GM12891 (cell line): ENCODE measurements at regions not wholly inside any gene's neighbourhood (a gene's known extent, or its start where the extent isn't known, plus 50 kb on each side); places are given as distances from the start of the nearest gene placed in this dataset.

Source experiments
- DNase-seq: peaks from one replicate; pipeline ENCODE4 v3.0.0; 2011; ENCODE audit warnings: low spot score; ENCODE audit not compliant: insufficient read length
- FAIRE-seq: peaks from 2 replicates; lab custom pipeline; 2011; peaks lifted over from hg19 to GRCh38; lab: Jason Lieb, UNC
- PAX5 ChIP-seq: IDR thresholded peaks from 2 replicates; pipeline ENCODE4 v1.6.1; 2011; ENCODE audit warnings: low read length, moderate library complexity, mild to moderate bottlenecking; ENCODE audit not compliant: insufficient read depth, severe bottlenecking
- POLR2A ChIP-seq: IDR thresholded peaks from 2 replicates; pipeline ENCODE4 v1.6.1; 2011; ENCODE audit warnings: low read depth, low read length, control low read depth
- POLR2AphosphoS5 ChIP-seq: IDR thresholded peaks from 2 replicates; pipeline ENCODE4 v1.6.1; 2011; ENCODE audit warnings: low read depth, low read length, control low read depth
- POU2F2 ChIP-seq: IDR thresholded peaks from 2 replicates; pipeline ENCODE4 v1.6.1; 2011; ENCODE audit warnings: low read depth, mild to moderate bottlenecking, control low read depth, low read length, moderate library complexity
- SPI1 ChIP-seq: IDR thresholded peaks from 2 replicates; pipeline ENCODE4 v1.6.1; 2011; ENCODE audit warnings: low read depth, low read length, control low read depth
- TAF1 ChIP-seq: IDR thresholded peaks from 2 replicates; pipeline ENCODE4 v1.6.1; 2011; ENCODE audit warnings: low read depth, low read length, control low read depth

DNA sequence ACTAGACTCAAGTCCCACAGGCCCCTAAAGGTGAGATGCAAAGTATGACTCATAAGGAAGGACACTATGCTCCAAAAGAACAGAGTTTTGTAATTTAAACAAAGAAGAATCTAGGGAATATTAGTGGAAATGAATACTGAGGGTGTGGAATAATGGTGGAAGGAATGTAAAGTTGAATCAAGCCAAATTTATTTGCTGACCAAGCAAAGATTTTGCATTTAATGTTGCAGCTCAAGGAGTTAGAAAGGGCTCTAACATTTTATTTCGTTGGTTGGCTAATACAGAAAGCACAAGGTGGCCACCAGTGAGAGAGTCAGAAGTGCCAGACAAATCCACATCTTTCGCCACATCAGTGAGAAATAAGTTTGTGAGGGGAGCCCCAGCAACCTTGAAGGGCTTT is 550.3 kb downstream of the FOXG1 start:
- FAIRE-seq (no peak), DNase-seq (no peak)
- no peak for TF ChIP-seq SPI1

DNA sequence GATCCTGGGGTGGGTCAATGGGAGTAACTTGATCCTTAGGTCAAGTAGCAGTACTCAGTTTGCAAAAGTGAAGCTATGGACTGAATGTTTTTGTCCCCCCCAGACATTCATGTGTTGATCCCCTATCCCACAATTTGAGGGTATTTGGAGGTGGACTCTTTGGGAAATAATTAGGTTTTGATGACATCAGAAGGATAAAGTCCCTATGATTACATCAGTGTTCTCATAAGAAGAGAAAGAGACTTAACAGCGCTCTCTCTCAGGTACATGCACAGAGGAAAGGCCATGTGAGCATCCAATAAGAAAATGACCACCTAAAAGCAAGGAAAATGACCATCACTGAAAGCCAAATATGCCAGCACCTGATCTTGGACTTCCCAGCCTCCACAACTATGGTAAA is 550.8 kb downstream of the FOXG1 start:
- TF ChIP-seq POLR2AphosphoS5 (no peak), TAF1 (no peak), PAX5 (no peak), POLR2A (no peak), POU2F2 (no peak), SPI1 (no peak)
- FAIRE-seq (no peak), DNase-seq (no peak)

DNA sequence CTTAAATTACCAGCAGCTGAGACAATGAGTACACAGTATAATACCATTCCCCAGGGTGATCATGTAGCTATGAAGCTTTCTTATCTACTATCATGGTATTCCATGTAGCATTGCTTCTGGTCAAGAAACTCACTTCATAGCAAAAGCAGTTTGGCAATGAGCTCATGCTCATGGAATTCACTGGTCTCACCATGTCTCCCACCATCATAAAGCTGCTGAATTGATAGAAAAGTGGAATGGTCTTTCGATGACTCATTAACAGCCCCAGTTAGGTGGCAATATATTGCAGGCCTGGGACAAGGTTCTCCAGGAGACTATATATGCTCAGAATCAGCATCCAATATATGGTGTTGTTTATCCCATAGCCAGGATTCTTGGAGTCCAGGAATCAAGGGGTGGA is 553.7 kb downstream of the FOXG1 start:
- DNase-seq (no peak), FAIRE-seq (no peak)
- TF ChIP-seq POU2F2, result no peak
- TF ChIP-seq PAX5, result no peak
- no peak for TF ChIP-seq POLR2A
- TF ChIP-seq SPI1, result no peak
- no peak for TF ChIP-seq POLR2AphosphoS5
- TF ChIP-seq TAF1, result no peak

DNA sequence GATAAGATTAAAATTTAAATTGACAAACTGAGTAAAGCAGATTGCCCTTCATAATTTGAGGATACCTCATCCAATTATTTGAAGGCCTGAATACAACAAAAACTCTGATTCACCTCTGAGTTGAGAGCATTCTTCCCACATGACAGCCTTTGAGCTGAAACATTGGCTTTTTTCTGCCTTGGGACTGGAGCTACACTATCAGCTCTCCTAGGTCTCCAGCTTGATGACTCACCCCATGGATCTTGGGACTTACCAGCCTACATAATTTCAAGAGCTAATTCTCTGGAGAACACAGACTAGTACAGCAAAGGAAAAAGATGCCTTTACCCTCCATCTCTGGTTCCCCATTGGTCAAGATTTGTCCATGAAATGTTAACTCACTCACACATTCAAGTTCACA is 555.1 kb downstream of the FOXG1 start:
- DNase-seq (no peak), FAIRE-seq (no peak)
- TF ChIP-seq POLR2A (no peak), PAX5 (no peak), POLR2AphosphoS5 (no peak), SPI1 (no peak), TAF1 (no peak), POU2F2 (no peak)

DNA sequence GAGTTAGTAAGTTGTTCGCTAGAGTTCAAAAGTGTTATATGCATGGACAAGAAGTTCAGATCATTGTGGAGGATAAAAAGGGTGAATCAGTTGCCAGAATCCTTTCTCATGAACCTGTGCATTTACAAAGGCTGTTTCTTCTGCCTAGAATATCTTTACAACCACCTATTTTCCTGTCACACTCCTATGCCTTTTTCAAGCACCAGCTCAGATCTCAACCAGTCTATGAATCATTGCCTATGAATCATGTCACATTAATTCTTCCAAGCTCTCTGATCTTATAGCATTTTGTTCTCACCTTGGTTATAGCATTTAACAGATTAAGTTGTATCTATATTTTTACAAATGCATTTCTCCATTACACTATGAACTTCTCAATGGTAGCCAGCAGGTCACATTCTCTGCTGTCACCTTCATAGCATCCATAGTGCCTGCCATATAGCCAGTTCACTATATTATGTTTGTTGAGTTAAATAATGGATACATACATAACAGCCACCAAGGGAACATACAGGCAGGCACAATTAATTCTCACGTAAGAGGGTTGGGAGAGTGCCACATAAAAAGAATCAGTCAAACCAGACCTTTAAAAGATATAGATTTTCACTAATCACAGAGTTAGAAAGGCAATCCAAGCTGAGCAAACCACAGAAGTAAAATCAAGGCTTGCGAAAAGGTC is 573.0 kb downstream of the FOXG1 start:
- no peak for TF ChIP-seq POLR2A
- no peak for TF ChIP-seq SPI1
- TF ChIP-seq POU2F2, result no peak
- no peak for TF ChIP-seq TAF1
- no peak for TF ChIP-seq PAX5
- no peak for TF ChIP-seq POLR2AphosphoS5
- DNase-seq (no peak), FAIRE-seq (no peak)

DNA sequence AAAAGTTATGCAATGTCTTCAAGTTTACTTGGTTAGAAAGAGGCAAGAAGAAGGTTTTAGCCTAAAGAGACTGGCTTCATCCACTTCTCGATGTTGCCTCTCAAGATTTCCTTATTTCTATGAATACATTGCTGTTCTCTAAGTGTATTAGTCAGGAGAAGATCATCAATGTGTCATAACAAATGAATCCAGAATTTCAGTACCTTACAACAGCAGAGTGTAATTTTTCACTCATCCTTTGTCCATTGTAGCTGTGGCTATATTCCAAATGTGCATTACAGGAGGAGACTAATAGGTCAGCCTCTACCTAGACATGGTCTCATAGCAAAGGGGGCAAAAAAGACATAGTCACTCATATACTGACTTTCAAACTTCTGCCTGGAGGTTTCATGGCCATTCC is 579.1 kb downstream of the PRKD1 start:
- TF ChIP-seq POLR2AphosphoS5, result no peak
- no peak for TF ChIP-seq TAF1
- no peak for TF ChIP-seq POU2F2
- no peak for TF ChIP-seq PAX5
- DNase-seq, result no peak
- no peak for FAIRE-seq

DNA sequence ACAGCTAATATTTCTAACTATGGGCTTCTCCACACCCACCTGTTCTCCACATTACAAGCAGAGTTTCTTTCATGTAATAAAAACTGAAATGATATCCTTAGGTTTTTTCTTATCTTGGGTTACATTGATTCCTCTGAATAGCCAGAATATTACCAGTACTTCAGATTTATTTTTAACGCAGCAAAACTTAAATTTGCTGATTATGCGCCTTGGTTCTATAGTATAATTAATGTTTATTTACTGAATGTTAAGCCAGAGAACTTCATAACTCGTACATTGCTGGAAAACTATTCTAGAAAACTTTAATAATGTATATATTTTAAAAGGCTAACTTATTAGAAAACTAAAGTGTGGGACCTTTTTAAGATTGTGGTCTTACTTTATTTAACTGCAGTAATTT is 577.2 kb downstream of the PRKD1 start:
- DNase-seq (no peak), FAIRE-seq (no peak)
- TF ChIP-seq TAF1 (no peak), SPI1 (no peak), PAX5 (no peak), POLR2AphosphoS5 (no peak)

DNA sequence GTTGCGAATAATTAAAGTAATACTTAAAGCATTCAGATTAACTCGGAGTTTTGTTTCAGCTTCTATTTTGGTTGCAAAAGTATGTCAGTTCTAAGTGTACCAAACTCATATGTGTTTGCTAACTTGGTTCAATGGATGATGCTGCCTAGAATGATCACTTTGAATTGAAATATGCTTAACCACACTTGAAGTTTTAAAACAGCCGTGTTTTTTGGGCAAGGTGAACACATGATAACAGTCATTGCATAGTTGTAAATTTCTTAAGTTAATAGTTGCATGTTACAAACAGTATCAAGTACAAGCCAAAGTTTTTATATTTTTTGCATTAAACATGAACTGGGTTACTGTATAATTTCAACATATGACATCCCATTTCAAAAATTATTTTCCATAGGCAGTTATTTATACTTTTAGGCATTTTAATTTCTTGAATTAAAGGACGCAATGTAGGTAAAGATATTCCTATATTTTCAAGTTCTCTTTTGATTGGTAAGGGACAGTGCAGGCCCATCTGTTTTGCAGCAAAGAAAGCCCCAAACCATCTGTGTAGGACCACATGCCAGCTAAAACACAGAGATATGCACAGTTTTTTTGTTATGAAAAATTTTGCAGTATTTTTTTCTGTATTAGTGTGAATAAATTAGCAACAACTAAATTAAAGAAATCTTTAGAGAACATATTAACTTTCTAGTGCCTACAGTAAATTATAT is 575.5 kb downstream of the PRKD1 start:
- TF ChIP-seq PAX5, result no peak
- no peak for TF ChIP-seq POLR2A
- no peak for TF ChIP-seq POU2F2
- TF ChIP-seq SPI1, result no peak
- TF ChIP-seq POLR2AphosphoS5, result no peak
- TF ChIP-seq TAF1, result no peak
- DNase-seq (no peak), FAIRE-seq (no peak)

DNA sequence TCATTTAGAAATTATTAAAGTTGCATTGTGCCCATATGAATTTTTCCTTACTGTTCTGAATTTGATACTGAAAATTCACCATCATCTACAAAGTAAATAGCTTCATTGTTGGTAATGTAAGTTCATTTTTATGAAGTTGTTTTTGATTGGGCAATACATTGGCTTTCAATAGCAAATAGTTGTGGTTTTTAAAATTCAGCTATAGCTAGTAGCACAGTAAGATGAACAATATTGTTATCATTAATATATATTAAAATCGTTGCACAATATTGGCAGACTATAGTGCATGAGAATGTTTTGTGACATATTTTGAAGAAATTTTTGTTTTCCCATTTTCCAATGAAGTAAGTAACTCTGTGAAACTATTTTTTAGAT is 575.0 kb downstream of the PRKD1 start:
- TF ChIP-seq TAF1, result no peak
- TF ChIP-seq POU2F2, result no peak
- no peak for TF ChIP-seq PAX5
- no peak for TF ChIP-seq SPI1
- no peak for TF ChIP-seq POLR2AphosphoS5
- TF ChIP-seq POLR2A, result no peak
- no peak for FAIRE-seq
- DNase-seq, result no peak

DNA sequence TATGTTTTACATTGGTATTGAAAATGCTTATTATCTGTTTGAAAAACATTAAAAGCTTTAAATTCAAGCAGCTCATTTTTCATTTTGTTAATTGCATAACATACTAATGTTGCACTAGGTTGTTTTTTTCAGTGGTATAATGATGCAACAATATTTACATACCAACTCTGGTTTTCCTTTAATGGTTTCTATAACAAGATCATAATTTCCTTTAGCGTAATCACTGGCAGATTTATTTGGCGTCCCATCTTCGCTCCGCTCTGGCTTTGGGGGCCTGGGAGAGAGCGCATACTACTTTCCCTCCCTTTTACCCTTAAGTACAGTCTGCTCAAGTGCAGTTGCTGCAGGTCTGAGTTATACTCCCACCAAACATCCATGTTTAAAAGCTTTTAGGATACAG is 574.1 kb downstream of the PRKD1 start:
- DNase-seq (no peak), FAIRE-seq (no peak)
- no peak for TF ChIP-seq SPI1
- TF ChIP-seq PAX5, result no peak
- no peak for TF ChIP-seq POU2F2
- no peak for TF ChIP-seq POLR2A
- no peak for TF ChIP-seq POLR2AphosphoS5
- no peak for TF ChIP-seq TAF1
